Lower leg skin (tissue), 4 donors: ENCODE measurements at regions not wholly inside any gene's neighbourhood (a gene's known extent, or its start where the extent isn't known, plus 50 kb on each side); places are given as distances from the start of the nearest gene placed in this dataset.

Source experiments
- DNase-seq, 2 donors: peaks; one replicate each; pipeline ENCODE4 v3.0.0-alpha.2; 2019; ENCODE audit warnings: low spot score in 2 of 2
- H3K4me3 ChIP-seq: fragments of 200-600 bp; sonication (generic); 2 replicates; pipeline ENCODE4 v1.5.1; 2017; ENCODE audit warnings: mild to moderate bottlenecking, low read depth; ENCODE audit not compliant: poor library complexity, severe bottlenecking
- POLR2A ChIP-seq, 2 donors: fragments of 450-650 bp; IDR thresholded peaks; one replicate each; pipeline ENCODE4 v1.6.1; 2016 to 2017; ENCODE audit warnings: antibody characterized with exemption in 2 of 2, mild to moderate bottlenecking in 1 of 2, moderate library complexity in 1 of 2
- WGBS, 2 donors: methylation state at CpG; one replicate each; pipeline ENCODE4 v1.1.5; 2018; 5-methylcytosine and 5-hydroxymethylcytosine counted together
- intact Hi-C: fragments of 100-400 bp; cut with DNase I; formaldehyde crosslinking; loops from one replicate; pipeline ENCODE4 v1.15.0; 2023; ENCODE audit warnings: low total_unique reads
- TF ChIP-seq, protein P1 (sequence below), 3 donors: fragments of 450-650 bp; IDR thresholded peaks; one replicate each; pipeline ENCODE4 v1.5.1; 2016; ENCODE audit warnings: antibody characterized with exemption in 3 of 3, mild to moderate bottlenecking in 3 of 3, moderate library complexity in 2 of 3

DNA sequence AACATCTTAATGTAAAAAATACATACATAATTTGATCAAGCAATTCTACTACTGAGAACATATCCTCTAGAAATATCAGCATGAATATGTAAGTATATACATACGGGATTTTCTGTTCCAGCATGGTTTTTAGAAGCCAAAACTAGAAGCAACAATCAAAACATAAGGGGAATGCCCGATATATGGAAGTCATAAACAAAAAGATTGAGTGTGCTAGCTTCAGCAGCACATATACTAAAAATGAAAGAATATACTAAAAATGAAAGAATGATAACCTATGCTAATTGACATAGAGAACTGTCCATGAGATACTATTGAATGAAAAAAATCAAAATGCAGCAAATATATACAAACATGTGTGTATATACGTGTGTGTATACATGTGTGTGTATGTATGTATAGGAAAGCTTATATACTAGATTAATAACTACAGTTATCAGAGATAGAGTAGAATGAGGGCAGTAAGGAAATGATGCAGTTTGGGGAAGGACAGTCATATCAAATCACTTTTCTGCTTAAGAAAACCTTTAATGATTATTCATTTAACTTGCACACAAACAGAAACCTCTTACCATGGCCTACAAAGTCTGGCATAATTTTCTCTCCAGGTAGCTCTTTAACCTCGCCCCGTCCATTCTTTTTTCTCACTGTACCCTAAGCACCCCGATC, 72.9 kb downstream of the NPY start:
- no peak for TF ChIP-seq POLR2A (IDR thresholded peaks at IDR 0.05)
- TF ChIP-seq, protein P1, sequence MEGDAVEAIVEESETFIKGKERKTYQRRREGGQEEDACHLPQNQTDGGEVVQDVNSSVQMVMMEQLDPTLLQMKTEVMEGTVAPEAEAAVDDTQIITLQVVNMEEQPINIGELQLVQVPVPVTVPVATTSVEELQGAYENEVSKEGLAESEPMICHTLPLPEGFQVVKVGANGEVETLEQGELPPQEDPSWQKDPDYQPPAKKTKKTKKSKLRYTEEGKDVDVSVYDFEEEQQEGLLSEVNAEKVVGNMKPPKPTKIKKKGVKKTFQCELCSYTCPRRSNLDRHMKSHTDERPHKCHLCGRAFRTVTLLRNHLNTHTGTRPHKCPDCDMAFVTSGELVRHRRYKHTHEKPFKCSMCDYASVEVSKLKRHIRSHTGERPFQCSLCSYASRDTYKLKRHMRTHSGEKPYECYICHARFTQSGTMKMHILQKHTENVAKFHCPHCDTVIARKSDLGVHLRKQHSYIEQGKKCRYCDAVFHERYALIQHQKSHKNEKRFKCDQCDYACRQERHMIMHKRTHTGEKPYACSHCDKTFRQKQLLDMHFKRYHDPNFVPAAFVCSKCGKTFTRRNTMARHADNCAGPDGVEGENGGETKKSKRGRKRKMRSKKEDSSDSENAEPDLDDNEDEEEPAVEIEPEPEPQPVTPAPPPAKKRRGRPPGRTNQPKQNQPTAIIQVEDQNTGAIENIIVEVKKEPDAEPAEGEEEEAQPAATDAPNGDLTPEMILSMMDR (IDR thresholded peaks at IDR 0.05), result no peak
- WGBS, 2 donors, result 80 to 84% methylated on average over 6 of the region's 6 CpGs
- DNase-seq, result no peak
- no peak overlapping the region for H3K4me3 ChIP-seq
- intact Hi-C loops, result no loop called here

DNA sequence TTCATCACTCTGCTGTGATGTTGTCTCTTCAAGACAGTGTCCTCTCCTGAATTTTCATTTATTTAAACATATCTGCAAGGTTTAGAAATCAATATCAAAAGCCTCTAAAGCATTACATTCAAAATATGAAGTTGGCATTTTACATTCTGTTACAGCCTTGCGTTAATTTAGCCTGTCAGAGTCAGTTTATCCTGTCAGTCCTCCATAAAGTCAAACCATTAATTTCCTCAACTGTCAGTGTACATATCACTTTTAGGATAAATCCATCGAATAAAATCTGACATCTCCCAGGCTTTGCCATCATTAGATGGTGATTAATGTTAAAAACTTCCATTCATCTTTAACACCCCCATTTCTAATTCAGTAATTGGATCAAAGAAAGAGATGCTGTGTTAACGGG, 77.0 kb downstream of the NPY start:
- H3K4me3 ChIP-seq, result no peak overlapping the region
- 50 to 64% methylated on average over 3 of the region's 3 CpGs for WGBS, 2 donors
- no peak for TF ChIP-seq POLR2A (IDR thresholded peaks at IDR 0.05)
- TF ChIP-seq, protein P1 (IDR thresholded peaks at IDR 0.05), result no peak
- intact Hi-C loops, result no loop called here
- DNase-seq, result no peak

DNA sequence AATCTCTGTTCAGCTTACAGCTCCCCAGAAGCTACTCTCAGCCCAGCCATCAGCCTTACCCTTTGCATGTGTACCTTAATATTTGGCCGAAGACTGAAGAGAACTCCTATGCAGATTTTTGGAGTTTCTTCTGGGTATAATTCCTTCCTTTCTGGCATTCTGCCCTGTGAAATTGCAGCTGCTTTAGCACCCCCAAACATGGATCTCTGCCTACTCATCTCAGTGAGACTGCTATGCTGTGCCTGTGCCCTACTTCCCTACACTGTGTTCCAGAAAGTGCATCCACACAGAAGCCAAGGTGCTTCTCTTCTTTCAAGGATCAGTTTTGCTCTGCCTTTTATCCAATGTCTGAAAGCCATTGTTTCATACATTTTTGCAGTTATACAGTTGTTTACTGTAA, 81.6 kb downstream of the NPY start:
- DNase-seq, result no peak
- TF ChIP-seq, protein P1 (IDR thresholded peaks at IDR 0.05), result no peak
- no peak for TF ChIP-seq POLR2A (IDR thresholded peaks at IDR 0.05)
- no peak overlapping the region for H3K4me3 ChIP-seq
- 68 to 70% methylated on average over 1 of the region's 1 CpG for WGBS, 2 donors
- intact Hi-C loops, result loop anchor here (5.0 kb wide), 1 partner anchor 428 kb away; no protein-coding TSS in a partner anchor

DNA sequence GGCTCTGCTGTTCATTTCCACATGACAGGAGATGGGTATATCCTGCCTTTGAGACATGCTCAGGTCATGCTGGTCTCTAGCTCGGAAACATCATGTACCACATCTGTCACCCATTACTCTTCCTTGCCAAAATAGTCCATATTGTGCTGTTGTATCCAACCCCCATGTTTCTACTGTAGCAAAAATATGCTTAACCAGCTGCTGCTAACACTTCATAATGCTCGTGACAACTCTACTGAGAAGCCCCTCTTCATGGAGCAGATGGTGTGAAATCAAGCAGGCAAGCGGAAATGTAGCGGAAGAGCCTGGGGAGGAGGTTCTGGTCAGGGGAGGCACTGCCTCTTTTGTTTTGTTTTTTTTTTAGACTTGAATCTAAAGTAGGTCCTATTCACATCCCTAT, 82.9 kb downstream of the NPY start:
- WGBS, 2 donors, result 51 to 59% methylated on average over 4 of the region's 4 CpGs
- H3K4me3 ChIP-seq, result no peak overlapping the region
- no peak for DNase-seq
- no peak for TF ChIP-seq POLR2A (IDR thresholded peaks at IDR 0.05)
- TF ChIP-seq, protein P1 (IDR thresholded peaks at IDR 0.05), result no peak
- intact Hi-C loops, result loop anchor here (5.0 kb wide), 1 partner anchor 430 kb away; no protein-coding TSS in a partner anchor

DNA sequence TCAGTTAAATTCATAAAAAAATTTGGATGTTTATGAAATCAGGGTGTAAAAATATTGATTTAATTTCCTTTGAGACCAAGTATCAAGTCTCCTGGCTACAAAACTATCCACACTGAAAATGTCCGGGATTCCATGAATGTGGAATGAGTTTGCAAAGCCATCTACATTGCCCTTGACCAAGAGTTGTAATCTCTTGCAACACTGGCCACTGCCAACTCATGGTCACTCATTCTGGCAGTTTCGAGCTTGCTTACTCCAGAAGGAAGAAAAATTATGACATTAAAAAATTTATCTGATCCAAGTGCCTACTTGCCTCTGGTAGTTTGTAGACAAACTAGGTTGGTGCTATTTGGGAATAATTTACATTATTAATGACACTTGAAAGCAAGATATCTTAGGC, 84.2 kb downstream of the NPY start:
- 61 to 80% methylated on average over 2 of the region's 2 CpGs for WGBS, 2 donors
- intact Hi-C loops, result loop anchor here (5.0 kb wide), 1 partner anchor 431 kb away; no protein-coding TSS in a partner anchor
- H3K4me3 ChIP-seq, result no peak overlapping the region
- TF ChIP-seq, protein P1 (IDR thresholded peaks at IDR 0.05), result no peak
- TF ChIP-seq POLR2A (IDR thresholded peaks at IDR 0.05), result no peak
- no peak for DNase-seq

DNA sequence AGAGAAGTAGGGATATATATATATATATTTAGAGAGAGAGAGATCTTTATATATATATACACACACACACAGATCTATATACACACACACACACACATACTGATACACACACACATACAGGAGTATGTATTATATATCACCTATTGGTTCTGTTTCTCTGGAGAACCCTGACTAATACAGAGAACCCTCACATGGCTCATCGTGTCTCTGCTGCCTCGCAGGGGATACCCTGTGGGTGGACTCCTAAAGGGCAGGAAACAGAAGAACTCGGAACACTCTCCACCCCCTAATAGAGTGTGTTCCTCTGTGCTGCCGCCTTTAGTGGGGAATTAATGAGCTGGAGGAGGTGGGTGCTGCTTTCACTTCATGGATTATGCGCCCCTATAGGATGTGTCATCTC, 86.6 kb downstream of the NPY start:
- no peak for DNase-seq
- intact Hi-C loops, result no loop called here
- no peak overlapping the region for H3K4me3 ChIP-seq

More for the DNA sequence above, 86.6 kb downstream of the NPY start:
- TF ChIP-seq, protein P1 (IDR thresholded peaks at IDR 0.05), result no peak
- no peak for TF ChIP-seq POLR2A (IDR thresholded peaks at IDR 0.05)
- 79 to 88% methylated on average over 5 of the region's 5 CpGs for WGBS, 2 donors
